ENCODE measurements at regions not wholly inside any gene's neighbourhood (a gene's known extent, or its start where the extent isn't known, plus 50 kb on each side); places are given as distances from the start of the nearest gene placed in this dataset.
"Not testable (repeated sequence)": the region's sequence is repeated elsewhere in the genome, so short reads cannot be mapped to it uniquely, and the experiment has no call there.

DNA sequence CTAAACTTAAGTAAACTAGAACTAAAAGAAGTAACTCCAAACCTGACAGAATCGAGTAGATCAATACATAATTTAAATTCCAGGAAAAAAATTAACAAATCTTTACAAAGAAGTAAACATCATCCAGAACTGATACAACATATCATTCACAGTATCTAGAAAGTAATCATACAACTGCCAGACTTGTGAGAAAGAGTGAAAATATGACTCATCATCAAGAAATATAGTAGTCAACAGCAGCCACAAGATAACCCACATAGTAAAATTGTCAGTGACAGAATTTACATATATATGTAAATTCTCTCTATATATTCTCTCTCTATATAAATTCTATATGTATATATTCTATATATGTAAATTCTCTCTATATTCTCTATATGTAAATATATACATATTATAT is 242.8 kb upstream of the RGS17 start:
- no peak for DNase-seq

DNA sequence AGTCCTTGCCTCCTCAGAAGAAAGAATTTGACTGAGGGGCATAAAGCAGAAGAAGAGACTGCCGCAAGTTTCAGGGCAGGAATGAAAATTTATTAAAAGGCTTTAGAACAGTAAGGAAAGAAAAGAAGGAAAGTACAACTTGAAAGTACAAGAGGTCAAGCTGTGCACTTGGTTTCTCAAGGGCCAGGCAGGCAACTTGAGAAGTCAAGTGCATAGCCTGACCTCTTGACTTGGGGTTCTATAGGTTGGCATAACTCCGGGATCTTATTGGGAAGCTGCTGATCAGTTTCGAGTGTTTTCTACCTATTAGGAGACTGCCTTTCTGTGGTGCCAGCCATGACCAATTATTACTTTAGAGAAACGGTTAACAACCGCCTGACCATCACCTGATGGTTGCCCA is 237.0 kb upstream of the RGS17 start:
- no peak for DNase-seq

DNA sequence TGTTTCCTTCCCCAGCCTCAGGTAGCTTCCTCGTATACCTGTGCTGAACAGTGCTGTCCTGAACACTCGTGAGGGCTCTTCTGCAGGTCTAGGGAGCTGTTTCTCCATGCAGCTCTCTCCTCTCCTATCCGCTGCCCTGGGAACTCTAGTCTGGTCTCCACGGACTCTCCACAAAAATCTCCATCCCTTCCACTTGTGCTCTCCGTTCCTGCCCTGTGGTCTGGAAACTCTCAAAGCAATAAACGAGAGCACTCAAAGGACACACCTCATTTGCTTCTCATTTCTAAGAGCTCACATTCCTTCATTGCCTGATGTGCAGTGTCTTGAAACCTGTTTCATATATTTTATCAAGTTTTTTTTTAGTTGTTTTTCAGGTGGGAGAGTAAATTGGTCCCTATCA is 235.9 kb upstream of the RGS17 start:
- DNase-seq, result no peak

DNA sequence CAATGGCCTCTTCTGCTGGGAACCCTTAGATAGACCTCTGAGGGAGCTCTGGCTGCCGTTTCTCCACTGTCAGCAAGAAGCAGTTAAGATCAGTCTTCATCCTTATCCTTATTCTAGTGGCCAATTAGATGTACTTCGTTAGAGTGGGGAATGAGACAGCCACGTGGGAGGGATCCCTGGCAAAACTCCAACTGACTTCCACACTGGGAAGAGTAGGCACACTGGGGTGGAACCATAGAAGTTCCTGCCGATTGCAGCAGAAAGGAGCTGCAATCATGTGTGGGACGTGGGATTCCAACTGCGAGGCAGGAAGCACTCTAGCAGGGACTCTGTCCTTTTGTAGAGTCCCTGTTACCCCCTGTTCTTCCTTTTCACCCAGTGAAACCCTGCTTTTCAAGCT is 226.3 kb upstream of the RGS17 start:
- DNase-seq, result no peak

DNA sequence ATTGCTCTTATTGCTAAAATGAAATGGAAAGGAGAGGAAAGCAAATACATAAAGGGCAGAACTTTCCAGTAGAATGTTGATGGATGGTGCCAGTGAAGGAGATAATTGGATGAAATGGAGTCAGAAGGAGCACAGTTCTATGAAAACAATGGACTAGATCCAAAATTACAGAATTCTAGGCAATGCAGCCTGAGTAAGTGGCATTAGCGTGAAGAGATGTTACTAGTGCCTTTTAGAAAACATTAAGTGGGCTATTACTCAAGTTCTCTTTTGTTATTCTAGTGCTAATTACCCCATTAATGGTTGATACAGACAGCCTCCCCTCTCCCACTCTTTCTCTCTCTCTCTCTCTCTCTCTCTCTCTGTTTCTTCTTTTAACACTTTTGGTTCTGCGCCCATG is 209.5 kb upstream of the RGS17 start:
- DNase-seq, result no peak

GRCh38 chr6:153334121-153334520 is 203.0 kb upstream of the RGS17 start:
- DNase-seq, result no peak

DNA sequence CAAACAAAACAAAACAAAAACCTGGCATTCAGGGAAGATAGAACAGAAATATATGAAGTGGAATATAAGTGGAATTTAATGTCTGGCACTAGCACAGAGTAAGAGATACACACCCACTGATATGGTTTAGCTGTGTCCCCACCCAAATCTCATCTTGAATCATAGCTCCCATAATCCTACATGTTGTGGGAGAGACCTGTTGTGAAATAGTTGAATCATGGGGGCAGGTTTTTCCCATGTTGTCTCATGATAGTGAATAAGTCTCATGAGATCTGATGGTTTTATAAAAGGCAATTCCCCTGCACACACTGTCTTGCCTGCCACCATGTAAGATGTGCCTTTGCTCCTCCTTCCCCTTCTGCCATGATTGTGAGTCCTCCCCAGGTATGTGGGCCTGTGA is 200.1 kb upstream of the RGS17 start:
- DNase-seq, result not testable (repeated sequence)

DNA sequence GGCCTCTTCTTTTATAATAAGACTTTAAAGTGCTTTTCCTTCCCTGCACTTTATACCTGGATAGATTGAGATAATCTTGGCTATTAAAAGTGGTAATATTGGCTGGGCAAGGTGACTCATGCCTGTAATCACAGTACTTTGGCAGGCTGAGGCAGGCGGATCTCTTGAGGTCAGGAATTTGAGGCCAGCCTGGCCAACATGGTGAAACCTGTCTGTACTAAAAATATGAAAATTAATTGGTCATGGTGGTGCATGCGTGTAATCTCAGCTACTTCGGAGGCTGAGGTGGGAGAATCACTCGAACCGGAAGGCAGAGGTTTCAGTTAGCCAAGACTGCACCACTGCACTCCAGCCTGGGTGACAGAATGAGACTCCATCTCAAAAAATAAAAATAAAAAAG is 197.1 kb upstream of the RGS17 start:
- DNase-seq, result no peak

DNA sequence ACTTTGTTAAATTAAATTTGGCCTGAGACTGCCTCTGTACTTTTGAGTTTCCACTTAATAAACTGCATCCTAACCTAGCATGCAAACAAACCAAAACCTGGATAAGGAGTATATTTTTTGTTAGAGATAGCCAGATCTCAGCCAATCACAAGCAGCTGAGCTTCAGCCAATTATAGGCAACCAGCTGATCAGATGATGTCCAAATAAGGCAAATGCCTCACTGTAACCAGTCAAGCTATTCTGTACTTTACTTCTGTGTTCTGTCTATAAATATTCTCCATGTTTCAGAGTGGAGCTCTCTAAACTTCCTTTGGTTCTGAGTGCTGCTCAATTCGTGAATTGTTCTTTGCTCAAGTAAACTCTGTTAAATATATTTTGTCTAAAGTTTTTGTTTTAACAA is 194.6 kb upstream of the RGS17 start:
- no peak for DNase-seq

DNA sequence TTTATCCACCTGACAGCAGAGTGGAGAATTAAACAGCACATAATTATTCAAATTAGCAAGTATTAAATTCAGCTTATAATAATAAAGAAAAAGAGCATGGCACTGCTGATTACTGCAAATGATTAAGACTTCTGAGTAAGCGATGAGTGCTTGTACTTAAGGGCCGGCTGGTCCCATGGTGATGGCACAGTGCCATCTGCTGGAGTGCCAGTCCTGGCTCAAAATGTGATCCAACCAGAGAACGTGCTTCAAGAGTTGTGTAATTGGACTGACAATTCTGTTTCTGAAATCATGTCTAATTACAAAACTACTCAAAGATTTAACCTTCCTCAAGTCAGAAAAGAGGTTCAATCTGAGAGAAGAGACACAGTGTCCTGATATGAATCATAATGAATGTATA is 181.6 kb upstream of the RGS17 start:
- peak; percentile 25 for DNase-seq

DNA sequence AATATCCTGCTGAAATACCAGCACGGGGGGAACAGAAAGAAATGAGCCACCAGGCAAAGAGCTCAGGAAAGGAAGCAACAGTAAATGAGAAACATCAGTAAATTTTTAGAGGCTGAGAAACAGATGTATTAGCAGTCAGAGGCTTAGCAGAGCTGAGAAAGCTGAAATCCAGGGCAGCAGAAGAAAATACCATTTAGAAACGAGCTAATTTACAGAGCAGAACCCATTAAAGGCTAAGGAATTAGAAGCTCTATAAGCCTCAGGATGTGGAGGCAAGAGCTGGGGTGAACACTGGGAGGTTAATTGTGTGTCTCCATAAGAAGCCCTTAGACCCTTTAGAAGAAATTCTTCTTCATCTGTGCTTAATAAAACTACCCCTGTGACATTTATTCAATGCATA is 178.6 kb upstream of the RGS17 start:
- no peak for DNase-seq

DNA sequence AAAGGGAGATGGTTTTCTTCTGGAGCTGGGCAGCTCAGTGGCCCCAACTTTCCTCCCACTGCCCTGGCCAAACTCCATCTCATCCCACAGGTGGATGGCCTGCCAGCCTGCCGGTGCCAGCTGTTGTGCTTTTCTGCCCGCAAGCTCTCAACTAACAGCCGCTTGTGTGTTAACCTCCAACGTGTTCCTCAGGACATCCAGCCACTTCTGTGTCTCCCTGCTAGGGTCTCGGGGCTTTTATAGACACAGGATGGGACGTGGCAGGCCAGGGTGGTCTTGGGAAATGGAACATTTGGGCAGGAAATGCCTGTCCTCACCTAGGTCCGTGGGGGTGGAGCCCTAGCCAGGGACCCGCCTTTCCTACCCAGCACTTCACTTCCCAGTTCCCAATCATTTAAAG is 171.1 kb upstream of the RGS17 start:
- DNase-seq, result no peak

GRCh38 chr6:153301602-153302001 is 170.5 kb upstream of the RGS17 start:
- DNase-seq, result no peak

GRCh38 chr6:153282456-153282855 is 151.4 kb upstream of the RGS17 start:
- not testable (repeated sequence) for DNase-seq

DNA sequence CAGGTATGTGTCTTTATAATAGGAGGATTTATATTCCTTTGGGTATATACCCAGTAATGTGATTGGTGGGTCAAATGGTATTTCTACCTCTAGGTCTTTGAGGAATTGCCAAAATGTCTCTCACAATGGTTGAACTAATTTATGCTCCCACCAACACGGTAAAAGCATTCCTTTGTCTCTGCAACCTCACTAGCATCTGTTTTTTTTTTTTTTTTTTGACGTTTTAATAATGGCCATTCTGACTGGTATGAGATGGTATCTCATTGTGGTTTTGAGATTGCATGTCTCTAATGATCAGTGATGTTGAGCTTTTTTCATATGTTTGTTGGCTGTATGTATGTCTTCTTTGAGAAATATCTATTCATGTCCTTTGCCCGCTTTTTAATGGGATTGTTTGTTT is 144.9 kb upstream of the RGS17 start:
- DNase-seq, result no peak

DNA sequence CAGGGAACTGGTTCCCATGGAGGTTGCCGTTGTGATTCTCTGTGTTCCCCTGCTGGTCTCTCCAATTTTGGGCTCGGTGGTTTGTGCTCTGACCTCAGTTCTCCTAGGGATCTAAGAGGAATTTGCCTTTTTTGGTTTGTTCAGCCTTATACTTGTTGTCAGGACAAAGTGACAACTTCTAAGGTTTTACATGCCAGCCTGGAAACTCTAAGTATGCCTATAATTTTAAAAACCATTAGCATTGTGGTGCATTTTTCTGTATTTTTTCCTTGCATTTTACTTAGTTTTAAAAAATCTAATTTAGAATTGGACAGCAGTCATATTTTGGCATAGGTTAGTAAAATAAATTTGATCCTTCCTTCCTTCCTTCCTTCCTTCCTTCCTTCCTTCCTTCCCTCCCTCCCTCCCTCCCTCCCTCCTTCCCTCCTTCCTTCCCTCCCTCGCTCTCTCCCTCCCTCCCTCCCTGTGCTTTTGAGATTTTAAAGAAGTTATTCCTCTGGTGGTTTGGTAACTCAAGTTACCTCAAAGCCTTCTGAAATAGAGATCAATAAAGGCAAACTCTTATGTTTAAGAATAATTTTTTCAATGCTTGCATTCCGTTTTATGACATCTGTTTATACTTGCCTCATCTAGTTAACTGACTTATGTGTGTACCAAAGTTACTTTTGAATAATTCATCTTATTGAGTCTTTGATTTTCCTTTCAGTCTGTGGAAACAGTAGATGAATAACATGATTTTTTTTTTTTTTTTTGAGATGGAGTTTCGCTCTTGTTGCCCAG is 141.3 kb upstream of the RGS17 start:
- DNase-seq, result no peak

- DNase-seq, result no peak
These were observed 132.4 kb upstream of the RGS17 start for GRCh38 chr6:153263489-153263888.

- DNase-seq, result no peak
These were observed 120.2 kb upstream of the RGS17 start for GRCh38 chr6:153251326-153251725.

- DNase-seq, result no peak
These were observed 106.6 kb upstream of the RGS17 start for GRCh38 chr6:153237670-153238069.

DNA sequence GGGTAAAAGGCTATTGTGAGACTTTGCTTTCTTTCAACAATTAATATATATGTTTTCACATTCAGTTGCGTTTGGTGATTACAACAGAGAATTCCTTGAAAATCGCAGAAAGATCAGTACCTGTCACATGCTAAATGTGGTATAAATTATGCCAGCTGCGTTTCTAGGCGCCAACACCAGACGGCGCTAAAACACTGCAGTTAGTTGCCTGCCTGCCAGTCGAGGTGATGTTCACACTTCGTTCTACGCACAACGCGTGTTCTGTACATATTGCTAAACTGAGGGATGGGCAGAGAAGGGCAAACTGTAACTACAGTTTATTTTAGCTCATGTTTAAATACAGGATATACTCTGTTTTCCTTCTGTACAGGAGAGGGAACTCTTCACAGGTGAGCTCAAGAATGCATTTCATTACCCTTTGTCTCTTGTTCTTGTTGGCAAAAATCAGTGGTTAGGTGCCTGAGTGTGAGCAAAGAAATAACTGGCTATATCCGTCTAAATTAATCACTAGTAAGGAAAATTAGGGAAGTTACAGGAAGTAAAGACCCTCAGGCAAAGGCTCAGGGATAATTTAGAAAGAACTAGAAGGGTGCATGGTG is 100.1 kb upstream of the RGS17 start:
- DNase-seq, result peak; percentile 26

DNA sequence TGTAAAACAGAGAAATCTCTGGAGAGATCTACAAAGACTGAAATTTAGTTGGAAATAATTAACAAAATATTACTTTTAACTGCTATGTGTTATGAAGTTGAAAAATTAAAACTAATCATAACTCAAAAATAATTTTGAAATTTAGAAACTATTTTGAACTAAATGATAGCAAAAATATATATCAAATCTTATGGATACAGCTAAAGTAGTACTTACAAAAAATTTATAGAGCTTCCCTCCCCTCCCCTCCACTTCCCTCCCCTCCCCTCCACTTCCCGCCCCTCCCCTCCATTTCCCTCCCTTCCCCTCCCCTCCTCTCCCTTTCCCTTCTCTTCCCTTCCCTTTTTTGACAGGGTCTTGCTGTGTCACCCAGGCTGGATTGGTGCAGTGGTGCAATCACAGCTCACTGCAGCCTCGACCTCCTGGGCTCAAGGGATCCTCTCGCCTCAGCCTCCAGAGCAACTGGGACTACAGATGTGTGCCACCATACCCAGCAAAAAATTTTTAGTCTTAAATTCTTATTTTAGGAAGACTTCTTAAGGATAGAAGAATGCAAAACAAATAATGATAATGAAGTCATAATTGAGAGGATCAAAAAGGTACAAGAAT is 87.2 kb upstream of the RGS17 start:
- DNase-seq, result no peak

- DNase-seq, result no peak
These were observed 85.7 kb upstream of the RGS17 start for GRCh38 chr6:153216789-153217188.

DNA sequence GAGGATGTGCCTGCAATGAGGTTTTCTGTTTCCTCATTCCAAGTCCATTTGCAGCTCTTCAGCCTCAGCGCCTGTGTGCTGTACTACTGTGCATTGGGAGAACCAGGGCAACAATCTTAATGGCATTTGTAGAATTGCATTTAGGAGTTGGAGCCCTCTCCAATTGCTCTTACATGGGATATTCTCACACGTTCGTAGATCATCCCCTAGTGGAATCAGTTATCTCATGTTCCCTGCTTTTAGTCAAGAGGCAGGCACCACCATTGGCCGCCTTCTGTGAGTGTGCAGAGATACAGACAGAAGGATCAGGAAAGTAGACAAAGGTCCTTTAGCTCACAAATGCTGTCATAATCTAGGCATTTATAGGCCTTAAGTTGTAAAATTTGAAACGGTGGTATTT is 84.2 kb upstream of the RGS17 start:
- no peak for DNase-seq

DNA sequence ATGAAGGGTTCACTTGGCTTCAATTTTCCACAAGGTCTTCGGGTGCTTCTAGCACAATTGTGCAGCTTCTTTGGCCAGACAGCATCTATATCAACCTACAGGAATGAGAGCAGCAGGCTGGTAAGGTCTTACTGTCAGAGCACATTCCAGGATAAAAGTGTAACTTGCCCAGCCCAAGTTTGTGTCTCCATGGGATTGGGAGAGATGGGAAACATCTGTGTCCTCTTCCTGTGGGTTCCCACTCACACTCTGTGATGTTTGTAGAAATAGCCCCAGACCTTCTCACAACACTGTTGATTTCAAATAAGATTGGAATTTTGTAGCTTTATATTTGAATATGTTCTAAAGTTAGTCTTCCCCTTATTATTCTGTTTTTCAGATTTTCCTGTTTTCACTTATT is 83.4 kb upstream of the RGS17 start:
- no peak for DNase-seq

- no peak for DNase-seq
These were observed 79.0 kb upstream of the RGS17 start for GRCh38 chr6:153210083-153210482.
